ENCODE measurements at regions not wholly inside any gene's neighbourhood (a gene's known extent, or its start where the extent isn't known, plus 50 kb on each side); places are given as distances from the start of the nearest gene placed in this dataset.

GRCh38 chr20:21033817-21034216, 72.3 kb downstream of the LINC00237 start:
- H3K4me3 ChIP-seq (ENCODE audit: low read depth, low read length), result no peak overlapping the region
- H3K27me3 ChIP-seq (ENCODE audit: control insufficient read depth, insufficient read depth, low read length), result no peaks in the 10 kb centered on the region
- DNase-seq (ENCODE audit: low read depth), result no peak
- TF ChIP-seq, protein P1, sequence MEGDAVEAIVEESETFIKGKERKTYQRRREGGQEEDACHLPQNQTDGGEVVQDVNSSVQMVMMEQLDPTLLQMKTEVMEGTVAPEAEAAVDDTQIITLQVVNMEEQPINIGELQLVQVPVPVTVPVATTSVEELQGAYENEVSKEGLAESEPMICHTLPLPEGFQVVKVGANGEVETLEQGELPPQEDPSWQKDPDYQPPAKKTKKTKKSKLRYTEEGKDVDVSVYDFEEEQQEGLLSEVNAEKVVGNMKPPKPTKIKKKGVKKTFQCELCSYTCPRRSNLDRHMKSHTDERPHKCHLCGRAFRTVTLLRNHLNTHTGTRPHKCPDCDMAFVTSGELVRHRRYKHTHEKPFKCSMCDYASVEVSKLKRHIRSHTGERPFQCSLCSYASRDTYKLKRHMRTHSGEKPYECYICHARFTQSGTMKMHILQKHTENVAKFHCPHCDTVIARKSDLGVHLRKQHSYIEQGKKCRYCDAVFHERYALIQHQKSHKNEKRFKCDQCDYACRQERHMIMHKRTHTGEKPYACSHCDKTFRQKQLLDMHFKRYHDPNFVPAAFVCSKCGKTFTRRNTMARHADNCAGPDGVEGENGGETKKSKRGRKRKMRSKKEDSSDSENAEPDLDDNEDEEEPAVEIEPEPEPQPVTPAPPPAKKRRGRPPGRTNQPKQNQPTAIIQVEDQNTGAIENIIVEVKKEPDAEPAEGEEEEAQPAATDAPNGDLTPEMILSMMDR (IDR thresholded peaks at IDR 0.05; ENCODE audit: insufficient read depth, low read length, severe bottlenecking), result no peak
- no peaks in the 10 kb centered on the region for H3K36me3 ChIP-seq (ENCODE audit: control insufficient read depth, insufficient read depth, low read length)
- no peak for FAIRE-seq

DNA sequence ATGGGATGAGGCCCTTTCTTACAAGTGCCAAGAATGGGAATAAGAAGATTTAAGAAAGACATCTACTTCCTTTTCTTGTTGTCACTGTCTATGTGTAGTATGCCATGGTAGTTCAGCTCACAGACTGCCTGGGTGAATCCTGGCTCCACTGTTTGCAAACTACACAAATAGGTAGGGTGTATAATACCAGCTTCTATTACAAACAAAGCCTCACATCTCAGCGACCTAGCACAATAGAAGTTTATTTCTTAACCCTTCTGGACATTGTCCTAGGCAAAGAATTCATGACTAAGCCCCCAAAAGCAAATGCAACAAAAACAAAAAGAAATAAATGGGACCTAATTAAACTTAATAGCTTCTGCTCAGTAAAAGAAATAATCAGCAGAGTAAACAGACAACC, 74.5 kb downstream of the LINC00237 start:
- no peaks in the 10 kb centered on the region for H3K27me3 ChIP-seq (ENCODE audit: control insufficient read depth, insufficient read depth, low read length)
- no peak for FAIRE-seq

DNA sequence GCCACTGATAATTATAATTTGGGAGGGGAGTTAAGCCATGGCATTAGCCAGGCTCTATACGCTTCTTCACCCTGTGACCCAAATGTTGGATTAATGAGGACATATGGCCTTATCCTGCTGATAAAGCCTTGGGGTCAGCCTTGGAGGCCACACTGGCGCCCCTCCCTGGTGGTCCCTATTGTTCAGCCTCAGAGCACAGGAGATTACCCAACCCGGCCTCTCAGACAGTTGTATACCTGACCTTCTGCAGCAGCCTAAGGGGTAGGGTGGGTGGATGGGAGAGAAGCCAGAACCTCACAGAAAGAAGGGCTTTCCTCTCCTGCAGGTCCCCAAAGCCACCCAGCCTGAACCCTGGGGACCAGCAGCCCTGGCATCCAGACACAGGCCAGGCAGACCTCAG, 76.8 kb downstream of the LINC00237 start:
- Histone ChIP-seq H3K27me3 (ENCODE audit: control insufficient read depth, insufficient read depth, low read length) (no peaks in the 10 kb centered on the region), H3K36me3 (ENCODE audit: control insufficient read depth, insufficient read depth, low read length) (no peaks in the 10 kb centered on the region), H3K4me3 (ENCODE audit: low read depth, low read length) (no peak overlapping the region)
- FAIRE-seq (no peak), DNase-seq (ENCODE audit: low read depth) (no peak)
- TF ChIP-seq, protein P1 (IDR thresholded peaks at IDR 0.05; ENCODE audit: insufficient read depth, low read length, severe bottlenecking), result no peak

More for the DNA sequence above, 74.5 kb downstream of the LINC00237 start:
- no peak for DNase-seq (ENCODE audit: low read depth)
- TF ChIP-seq, protein P1 (IDR thresholded peaks at IDR 0.05; ENCODE audit: insufficient read depth, low read length, severe bottlenecking), result no peak
- H3K36me3 ChIP-seq (ENCODE audit: control insufficient read depth, insufficient read depth, low read length), result no peaks in the 10 kb centered on the region
- no peak overlapping the region for H3K4me3 ChIP-seq (ENCODE audit: low read depth, low read length)

DNA sequence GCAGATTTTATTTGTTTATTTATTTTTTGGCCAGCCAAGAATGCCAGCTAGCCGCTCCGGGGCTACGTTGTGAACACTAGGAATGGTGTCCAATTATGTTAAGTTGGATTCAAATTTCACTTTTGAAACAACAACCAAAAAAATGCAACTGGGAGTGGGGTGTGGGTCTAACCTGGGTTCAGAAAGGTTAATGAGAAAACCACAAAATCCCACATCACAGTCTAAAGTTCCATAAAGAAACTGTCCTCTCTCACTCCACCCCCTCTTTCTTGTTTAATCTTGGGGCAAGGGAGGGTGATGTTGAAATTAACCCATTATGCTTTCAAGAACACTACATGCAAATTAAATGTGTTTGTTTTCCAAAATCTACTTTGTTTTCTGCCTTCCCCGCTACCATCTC, 77.2 kb downstream of the LINC00237 start:
- Histone ChIP-seq H3K4me3 (ENCODE audit: low read depth, low read length) (no peak overlapping the region), H3K36me3 (ENCODE audit: control insufficient read depth, insufficient read depth, low read length) (no peaks in the 10 kb centered on the region), H3K27me3 (ENCODE audit: control insufficient read depth, insufficient read depth, low read length) (no peaks in the 10 kb centered on the region)
- TF ChIP-seq, protein P1 (IDR thresholded peaks at IDR 0.05; ENCODE audit: insufficient read depth, low read length, severe bottlenecking), result no peak
- FAIRE-seq (no peak), DNase-seq (ENCODE audit: low read depth) (no peak)

- DNase-seq (ENCODE audit: low read depth) (no peak), FAIRE-seq (no peak)
- TF ChIP-seq, protein P1 (IDR thresholded peaks at IDR 0.05; ENCODE audit: insufficient read depth, low read length, severe bottlenecking), result no peak
- no peak overlapping the region for H3K4me3 ChIP-seq (ENCODE audit: low read depth, low read length)
- no peaks in the 10 kb centered on the region for H3K36me3 ChIP-seq (ENCODE audit: control insufficient read depth, insufficient read depth, low read length)
- no peaks in the 10 kb centered on the region for H3K27me3 ChIP-seq (ENCODE audit: control insufficient read depth, insufficient read depth, low read length)
These were observed 77.7 kb downstream of the LINC00237 start for GRCh38 chr20:21028436-21028835.

DNA sequence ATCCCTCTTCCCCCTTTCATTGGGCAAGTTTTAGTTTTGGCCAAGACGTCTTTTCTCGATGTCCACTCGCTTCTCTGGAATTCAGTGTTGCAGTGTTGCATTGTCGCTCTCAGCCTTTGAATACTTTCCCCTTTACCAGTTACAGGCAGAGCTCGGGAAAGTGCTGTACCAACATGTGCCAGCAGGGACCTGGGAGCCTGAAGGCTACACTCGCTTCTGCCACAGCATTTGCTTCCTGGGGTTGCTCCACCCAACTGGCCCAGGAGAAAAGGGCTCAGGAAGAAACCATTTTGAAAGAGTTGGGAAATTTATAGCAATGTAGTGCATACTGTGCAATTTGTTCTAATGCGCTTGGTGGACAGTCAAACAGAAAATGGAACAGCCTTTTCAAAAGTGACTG, 78.6 kb downstream of the LINC00237 start:
- Histone ChIP-seq H3K27me3 (ENCODE audit: control insufficient read depth, insufficient read depth, low read length) (no peaks in the 10 kb centered on the region), H3K36me3 (ENCODE audit: control insufficient read depth, insufficient read depth, low read length) (no peaks in the 10 kb centered on the region), H3K4me3 (ENCODE audit: low read depth, low read length) (no peak overlapping the region)
- TF ChIP-seq, protein P1 (IDR thresholded peaks at IDR 0.05; ENCODE audit: insufficient read depth, low read length, severe bottlenecking), result no peak
- no peak for DNase-seq (ENCODE audit: low read depth)
- no peak for FAIRE-seq
